ENCODE measurements at regions not wholly inside any gene's neighbourhood (a gene's known extent, or its start where the extent isn't known, plus 50 kb on each side); places are given as distances from the start of the nearest gene placed in this dataset.

DNA sequence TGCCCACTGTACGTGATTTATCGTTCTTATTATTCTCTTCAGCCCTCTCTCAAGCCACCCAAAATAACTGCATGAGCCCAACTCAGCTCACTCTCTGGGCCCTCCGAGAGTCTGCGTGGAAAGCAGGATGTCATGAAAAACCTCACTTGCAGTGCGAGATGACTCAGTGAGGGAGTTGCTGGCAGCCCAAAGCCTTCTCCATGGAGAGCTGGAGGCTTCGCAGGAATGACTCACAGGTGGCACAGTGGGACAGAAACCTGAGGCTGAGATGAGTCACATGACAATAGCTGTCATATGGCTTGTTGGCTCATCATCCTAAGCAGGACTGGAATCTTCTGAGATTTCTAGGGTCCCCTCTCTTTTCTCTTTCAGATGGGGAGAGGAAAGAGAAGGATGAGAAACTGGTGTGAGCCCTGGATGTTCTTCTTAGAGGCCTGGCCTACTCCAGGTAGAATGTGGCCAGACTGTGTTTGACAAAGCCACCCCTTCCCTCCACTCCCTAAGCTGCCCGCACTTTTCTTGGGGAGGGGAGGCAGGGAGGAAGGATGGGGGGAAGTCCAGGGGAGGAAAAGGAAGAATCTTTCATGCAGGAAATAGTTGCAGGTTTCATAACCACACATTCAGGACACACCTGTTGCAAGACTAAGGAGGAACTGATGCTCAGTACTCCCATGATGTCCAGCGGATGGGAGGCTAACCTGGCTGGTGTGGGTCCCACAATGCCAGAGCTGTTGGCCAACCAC is 160.6 kb upstream of the RPL38 start:
- TF ChIP-seq ESRRA (CRISPR knock-in tag; IDR thresholded peaks at IDR 0.05; ENCODE audit: borderline replicate concordance) (no peak), CTCF (IDR thresholded peaks at IDR 0.05) (no peak), ATF3 (CRISPR knock-in tag; conservative IDR thresholded peaks at IDR 0.05) (no peak), MAX (CRISPR knock-in tag; IDR thresholded peaks at IDR 0.05) (no peak), ZNF219 (CRISPR knock-in tag; IDR thresholded peaks at IDR 0.05; ENCODE audit: borderline replicate concordance) (no peak), FOXJ3 (CRISPR knock-in tag; IDR thresholded peaks at IDR 0.05; ENCODE audit: borderline replicate concordance) (no peak), GABPB1 (CRISPR knock-in tag; IDR thresholded peaks at IDR 0.05) (no peak)
- TF ChIP-seq, protein P1, sequence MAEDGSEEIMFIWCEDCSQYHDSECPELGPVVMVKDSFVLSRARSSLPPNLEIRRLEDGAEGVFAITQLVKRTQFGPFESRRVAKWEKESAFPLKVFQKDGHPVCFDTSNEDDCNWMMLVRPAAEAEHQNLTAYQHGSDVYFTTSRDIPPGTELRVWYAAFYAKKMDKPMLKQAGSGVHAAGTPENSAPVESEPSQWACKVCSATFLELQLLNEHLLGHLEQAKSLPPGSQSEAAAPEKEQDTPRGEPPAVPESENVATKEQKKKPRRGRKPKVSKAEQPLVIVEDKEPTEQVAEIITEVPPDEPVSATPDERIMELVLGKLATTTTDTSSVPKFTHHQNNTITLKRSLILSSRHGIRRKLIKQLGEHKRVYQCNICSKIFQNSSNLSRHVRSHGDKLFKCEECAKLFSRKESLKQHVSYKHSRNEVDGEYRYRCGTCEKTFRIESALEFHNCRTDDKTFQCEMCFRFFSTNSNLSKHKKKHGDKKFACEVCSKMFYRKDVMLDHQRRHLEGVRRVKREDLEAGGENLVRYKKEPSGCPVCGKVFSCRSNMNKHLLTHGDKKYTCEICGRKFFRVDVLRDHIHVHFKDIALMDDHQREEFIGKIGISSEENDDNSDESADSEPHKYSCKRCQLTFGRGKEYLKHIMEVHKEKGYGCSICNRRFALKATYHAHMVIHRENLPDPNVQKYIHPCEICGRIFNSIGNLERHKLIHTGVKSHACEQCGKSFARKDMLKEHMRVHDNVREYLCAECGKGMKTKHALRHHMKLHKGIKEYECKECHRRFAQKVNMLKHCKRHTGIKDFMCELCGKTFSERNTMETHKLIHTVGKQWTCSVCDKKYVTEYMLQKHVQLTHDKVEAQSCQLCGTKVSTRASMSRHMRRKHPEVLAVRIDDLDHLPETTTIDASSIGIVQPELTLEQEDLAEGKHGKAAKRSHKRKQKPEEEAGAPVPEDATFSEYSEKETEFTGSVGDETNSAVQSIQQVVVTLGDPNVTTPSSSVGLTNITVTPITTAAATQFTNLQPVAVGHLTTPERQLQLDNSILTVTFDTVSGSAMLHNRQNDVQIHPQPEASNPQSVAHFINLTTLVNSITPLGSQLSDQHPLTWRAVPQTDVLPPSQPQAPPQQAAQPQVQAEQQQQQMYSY (CRISPR knock-in tag; IDR thresholded peaks at IDR 0.05), result no peak
